HG03060 (cell line): ENCODE measurements at regions not wholly inside any gene's neighbourhood (a gene's known extent, or its start where the extent isn't known, plus 50 kb on each side); places are given as distances from the start of the nearest gene placed in this dataset.
A peak's percentile ranks its signal among the peaks of the same experiment; 100 is the strongest.

Experiments used
- ATAC-seq: cut with Tn5 transposase; IDR thresholded peaks from one replicate; pipeline ENCODE4 v1.9.1; 2021; ENCODE audit warnings: low read depth, moderate number of reproducible peaks; ENCODE audit not compliant: unreplicated experiment

- ATAC-seq = no peak
These were observed 534.2 kb upstream of the RGS18 start for GRCh38 chr1:191624044-191624443.

DNA sequence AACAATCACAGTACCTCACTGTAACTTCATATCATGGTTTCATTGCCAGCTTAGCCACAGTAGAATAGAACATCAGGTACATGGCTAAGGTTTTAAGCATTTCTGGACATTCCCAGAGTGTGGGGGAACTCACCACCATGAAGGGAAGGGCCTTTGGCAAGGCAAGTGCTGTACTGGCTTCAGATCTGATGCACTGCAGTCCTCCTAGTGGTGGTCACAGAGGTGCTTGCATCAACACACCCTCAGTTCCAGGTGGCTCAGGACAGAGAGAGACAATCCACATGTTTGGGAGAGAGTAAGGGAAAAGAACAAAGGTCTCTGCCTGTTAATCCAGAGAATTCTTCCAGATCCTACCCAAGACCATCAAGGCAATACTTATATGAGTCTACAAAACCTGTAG, 528.4 kb upstream of the RGS18 start:
- no peak for ATAC-seq

GRCh38 chr1:191634801-191635508, 523.3 kb upstream of the RGS18 start:
- no peak for ATAC-seq

DNA sequence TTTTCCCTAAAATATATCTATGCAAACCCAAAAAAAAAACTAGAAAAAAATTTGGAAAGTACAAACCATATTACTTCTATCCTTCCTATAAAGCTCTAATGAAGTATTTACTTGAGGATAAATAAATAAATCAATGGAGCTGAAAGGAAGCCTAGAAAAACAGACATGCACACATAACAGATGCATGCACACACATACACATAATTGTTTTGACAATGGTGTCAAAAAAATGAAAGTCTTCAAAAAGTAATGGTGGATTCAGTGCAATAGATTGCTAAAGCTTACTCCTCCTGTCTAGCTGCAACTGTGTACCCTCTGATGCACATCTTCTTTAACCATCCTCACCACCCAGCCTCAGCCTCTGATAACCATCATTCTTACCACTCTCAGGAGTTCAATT, 521.9 kb upstream of the RGS18 start:
- no peak for ATAC-seq

DNA sequence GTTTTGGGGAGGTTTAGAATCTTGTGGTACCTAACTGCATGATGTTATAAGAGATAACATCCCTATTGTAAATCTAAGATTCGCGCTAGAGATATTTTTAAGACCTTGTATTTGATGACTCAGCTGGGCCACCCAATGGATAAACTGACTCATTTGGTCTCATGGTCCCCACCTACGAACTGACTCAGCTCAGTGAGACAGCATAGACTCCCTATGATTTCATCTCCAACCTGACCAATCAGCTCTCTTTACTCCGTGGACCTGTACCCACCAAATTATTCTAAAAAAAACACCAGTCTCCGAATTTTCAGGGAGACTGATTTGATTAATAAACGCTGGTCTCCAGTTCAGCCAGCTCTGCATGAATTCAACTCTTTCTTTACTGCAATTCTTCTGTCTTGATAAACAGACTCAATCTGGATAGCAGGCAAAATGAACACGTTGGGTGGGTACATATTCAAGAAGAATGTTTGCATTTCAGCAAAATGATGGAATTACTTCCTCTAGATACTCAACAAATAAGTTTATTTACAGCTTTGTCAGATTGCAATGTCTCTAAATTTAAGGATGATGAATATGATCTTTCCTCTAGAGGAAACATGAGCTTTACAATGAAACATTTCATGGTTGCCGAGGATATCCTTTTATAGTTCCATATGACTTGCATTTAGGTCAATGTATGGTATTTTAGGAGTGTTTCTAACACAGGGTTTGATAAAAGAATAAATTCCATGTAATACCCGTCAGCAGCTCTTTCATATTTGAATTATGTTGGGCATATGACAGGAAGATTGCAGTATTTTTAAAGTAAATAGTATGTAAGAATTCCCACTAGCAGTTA, 516.6 kb upstream of the RGS18 start:
- no peak for ATAC-seq

- no peak for ATAC-seq
These were observed 515.2 kb upstream of the RGS18 start for GRCh38 chr1:191643060-191643459.

- no peak for ATAC-seq
These were observed 509.3 kb upstream of the RGS18 start for GRCh38 chr1:191648939-191649338.

- ATAC-seq = no peak
These were observed 496.2 kb upstream of the RGS18 start for GRCh38 chr1:191662051-191662450.

DNA sequence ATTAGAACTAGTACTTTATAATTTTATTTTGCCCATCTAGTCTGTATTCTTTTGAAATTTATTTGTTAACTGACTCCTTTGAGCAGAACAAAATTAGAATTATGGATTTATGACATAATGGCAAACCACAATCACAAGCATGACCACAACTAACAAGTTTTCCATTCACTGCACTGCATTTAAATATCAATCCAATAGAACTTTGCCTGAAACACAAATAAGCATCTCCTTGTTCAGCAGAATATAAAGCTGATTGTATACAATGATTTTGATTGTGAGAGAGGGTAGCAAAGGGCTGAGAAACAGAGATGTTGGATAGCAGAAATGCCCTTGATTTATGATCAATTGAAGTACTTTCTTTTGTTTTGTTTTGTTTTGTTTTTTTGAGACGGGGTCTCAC, 495.5 kb upstream of the RGS18 start:
- ATAC-seq = no peak

DNA sequence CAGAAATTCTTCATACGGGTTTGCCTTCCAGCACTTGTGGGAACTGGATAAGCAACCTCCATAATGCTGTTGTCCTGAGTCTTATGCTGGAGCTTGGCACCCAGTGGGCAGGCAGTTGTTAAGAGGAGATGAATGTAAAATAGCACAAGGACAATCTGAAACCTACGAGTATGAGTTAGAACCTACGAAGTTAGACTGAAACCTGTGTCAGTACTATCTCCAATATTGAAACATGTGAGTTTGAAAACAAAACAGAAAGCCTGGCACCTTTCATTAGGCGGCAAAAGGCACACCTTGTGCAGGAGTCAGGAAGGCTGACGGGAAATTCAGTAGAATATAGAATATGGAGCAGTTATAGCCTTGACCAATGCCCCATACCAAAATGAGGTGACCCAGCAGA, 489.7 kb upstream of the RGS18 start:
- ATAC-seq = no peak

DNA sequence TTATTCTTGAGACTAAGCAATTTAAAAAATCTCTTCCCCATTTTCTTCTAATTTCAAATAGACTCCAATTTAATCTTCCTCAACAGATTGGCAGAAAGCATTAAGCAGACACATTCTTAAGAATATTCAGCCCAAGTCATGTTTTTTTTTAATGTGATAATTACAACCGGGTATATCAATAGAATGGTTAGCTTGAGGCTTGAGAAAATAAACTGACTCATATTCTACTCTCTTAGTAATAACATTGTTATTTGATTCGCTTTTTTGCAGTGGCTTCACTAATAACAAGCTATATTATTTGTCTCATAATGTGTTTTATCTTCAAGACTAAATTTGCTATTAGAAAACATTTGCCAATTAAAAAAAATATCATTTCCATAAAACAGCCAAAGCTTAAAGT, 488.6 kb upstream of the RGS18 start:
- ATAC-seq = no peak

GRCh38 chr1:191671236-191671635, 487.0 kb upstream of the RGS18 start:
- no peak for ATAC-seq

DNA sequence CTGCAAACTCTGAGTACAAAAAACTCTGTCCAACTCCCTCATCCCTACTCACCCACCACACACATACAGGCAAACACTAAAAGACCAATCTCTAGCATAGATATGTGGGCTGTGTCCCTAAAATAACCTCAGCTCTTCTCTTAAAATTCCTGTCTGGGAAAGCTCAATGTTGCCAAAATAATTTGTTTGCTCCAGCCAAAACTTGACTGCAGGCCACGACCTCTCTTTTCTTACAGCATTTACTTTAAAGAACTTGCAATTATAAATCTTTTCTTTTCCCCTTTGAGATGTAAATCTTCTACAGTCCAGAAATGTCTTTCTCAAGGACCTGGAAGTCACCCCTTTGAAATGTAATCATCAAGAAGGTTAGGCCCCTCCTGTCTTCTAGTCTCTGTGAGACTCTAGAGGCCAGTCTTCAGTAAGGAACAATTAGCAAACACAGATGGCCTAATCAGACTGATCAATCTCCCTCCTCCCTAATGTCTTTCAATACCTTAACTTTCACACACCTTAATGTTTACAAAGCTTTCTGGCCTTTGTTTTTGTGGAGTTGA, 483.6 kb upstream of the RGS18 start:
- ATAC-seq = no peak

- no peak for ATAC-seq
These were observed 482.1 kb upstream of the RGS18 start for GRCh38 chr1:191675856-191676783.

- ATAC-seq = no peak
These were observed 472.6 kb upstream of the RGS18 start for GRCh38 chr1:191685669-191686068.

- ATAC-seq = no peak
These were observed 470.5 kb upstream of the RGS18 start for GRCh38 chr1:191687721-191688120.

- no peak for ATAC-seq
These were observed 467.3 kb upstream of the RGS18 start for GRCh38 chr1:191690931-191691330.

DNA sequence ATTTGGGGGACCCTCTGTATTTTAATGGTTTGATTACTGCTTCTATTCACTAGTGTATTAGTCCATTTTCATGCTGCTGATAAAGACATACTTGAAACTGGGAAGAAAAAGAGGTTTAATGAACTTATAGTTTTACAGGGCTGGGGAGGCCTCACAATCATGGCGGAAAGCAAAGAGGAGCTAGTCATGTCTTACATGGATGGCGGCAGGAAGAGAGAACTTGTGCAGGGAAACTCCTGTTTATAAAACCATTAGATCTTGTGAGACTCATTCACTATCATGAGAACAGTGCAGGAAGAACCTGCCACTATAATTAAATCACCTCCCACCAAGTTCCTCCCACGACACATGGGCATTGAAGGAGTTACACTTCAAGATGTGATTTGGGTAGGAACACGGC, 464.5 kb upstream of the RGS18 start:
- ATAC-seq = no peak

DNA sequence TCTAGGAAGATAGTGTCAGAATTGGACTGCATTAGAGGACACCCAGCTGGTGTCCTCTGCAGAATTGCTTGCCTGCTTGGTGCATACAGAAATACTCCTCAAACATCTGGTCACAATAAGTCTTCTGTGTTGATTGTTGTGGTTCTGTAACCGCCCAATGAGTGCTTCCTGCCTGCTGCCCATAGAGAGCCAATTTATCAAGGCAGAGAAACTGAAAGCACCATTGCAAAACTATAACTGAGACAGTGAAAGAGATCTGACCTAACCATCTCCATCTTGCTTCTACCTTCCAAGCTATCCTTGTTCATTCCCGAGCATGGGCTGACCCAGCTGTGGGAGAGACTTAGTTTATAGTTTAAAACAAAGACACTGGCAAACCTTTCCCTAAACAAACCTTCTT, 462.4 kb upstream of the RGS18 start:
- peak; percentile 92 for ATAC-seq

DNA sequence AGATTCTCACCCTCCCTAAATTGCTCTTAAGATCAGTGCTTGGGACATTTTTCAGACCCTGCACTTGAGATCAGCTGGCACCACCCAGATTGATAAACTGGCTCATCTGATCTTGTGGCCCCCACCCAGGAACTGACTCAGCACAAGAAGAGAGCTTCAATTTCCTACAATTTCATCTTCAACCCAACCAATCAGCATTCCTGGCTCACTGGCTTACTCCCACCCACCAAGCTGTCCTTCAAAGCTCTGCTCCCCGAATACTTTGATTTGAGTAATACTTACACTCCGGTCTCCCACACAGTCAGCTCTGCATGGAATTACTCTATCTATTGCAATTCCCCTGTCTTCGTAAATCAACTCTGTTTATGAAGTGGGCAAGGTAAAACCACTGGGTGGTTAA, 461.9 kb upstream of the RGS18 start:
- ATAC-seq = no peak

GRCh38 chr1:191697556-191697955, 460.7 kb upstream of the RGS18 start:
- ATAC-seq = no peak
